Activated gamma-delta T cell treated with Interleukin-2 at 50 U/mL for 16 hours (primary cell): ENCODE measurements at regions not wholly inside any gene's neighbourhood (a gene's known extent, or its start where the extent isn't known, plus 50 kb on each side); places are given as distances from the start of the nearest gene placed in this dataset.

Source experiments
- DNase-seq: peaks from one replicate; pipeline ENCODE4 v3.0.0-alpha.2; 2020

DNA sequence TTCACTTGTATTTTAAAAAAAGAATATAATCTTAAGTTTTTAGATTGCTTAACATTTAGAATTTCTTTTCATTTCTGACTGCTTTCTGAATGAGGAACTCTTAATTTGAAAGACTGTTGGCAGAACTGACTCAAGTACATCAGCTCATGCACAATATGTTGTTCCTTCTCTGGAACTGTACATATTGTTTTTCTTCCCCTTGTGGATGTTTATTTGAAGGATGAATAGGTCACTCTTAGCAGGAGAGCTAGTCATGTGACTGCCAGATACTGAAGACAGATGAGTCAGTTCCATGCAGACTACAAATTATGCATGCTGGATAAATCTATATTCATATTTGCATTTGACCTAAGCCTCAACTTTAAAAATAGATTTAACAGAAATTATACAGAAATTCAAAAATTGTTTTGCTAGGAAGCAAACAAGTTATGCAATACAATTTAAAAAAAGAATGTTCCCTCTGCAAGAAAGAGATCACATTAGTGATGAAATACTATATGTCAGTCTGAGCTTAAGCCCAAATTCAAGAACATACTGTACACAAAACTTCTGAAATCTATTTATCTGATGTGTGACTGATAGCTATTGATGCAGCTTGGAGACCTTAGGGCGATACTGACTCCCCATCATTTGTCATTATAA is 1274.9 kb upstream of the GJE1 start:
- no peak for DNase-seq

GRCh38 chr6:140855520-140855919 is 1277.2 kb upstream of the GJE1 start:
- DNase-seq = no peak

GRCh38 chr6:140854318-140854717 is 1278.4 kb upstream of the GJE1 start:
- DNase-seq = no peak

- no peak for DNase-seq
Measured at GRCh38 chr6:140850438-140850837, 1282.3 kb upstream of the GJE1 start.

DNA sequence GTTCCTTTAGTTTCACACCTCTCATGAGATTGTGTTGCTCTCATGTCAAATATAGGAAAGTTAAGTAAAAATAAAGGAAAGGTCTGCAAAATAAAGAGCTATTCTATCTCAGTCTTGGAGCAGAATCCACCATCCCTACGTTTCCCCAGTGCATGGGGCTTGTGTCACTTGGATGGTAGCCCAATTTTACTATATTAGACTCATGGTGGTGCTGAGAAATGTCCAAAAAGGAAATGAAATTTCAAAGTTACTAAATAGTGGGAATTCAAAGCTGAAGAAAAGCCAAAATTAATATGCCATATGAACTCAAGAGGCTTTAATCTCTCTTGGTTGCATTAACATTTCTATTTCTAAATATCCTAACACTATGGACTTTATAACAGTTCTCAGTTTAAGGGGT is 1283.3 kb upstream of the GJE1 start:
- no peak for DNase-seq

DNA sequence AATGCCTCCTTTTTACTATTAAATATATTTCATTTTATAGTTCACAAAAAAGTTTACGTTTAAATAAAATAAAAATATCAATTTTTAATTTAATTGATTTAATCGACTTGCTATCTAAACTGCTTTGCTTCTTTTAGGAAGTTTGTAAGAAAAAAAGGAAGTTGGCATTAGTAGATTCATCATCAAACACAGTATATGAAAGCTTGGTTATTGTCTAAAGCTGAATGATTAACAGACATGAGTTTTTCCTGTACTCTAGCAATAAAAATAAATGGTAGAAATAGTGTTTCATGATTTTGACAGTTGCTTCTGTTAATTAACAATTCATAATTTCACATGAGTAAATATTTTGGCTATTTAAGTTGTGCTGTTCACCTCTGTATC is 1285.5 kb upstream of the GJE1 start:
- no peak for DNase-seq

- no peak for DNase-seq
Measured at GRCh38 chr6:140846503-140847261, 1286.0 kb upstream of the GJE1 start.

DNA sequence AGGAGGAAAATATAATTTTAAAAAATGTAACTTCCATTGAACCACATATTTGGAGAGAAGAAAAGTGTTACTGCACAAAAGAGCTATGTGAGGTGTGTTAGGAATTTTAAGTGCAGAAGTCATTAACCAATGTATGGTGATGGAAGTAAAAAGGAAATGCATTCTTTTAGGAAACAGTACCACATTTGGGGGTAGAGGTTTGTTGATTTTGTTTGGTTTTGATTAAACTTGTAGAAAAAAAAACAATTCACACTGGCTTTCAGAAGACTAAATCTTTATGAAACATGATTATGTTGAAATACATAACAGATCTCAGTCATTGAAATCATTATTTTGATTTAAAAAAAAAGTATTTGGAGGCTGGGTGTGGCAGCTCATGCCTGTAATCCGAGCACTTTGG is 1287.0 kb upstream of the GJE1 start:
- no peak for DNase-seq

DNA sequence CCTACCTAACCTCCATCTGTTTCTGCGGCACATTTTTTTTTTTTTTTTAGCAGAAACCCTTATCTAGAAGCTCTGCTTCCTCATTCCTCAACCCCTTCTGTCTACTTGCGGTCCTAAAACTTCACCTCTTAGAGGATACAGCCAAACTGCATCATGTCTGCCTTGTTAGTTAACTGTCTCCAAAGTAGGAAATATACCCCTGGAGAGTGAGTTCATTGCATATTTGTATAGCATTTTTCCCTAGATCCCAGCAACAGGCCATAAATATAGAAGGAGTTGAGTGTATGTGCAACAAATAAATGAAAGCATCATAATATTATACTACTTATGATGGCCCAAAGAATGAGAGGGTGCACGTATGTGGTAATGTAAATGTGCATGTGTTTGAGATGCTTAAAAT is 1288.6 kb upstream of the GJE1 start:
- no peak for DNase-seq

- no peak for DNase-seq
Measured at GRCh38 chr6:140833408-140833807, 1299.3 kb upstream of the GJE1 start.

DNA sequence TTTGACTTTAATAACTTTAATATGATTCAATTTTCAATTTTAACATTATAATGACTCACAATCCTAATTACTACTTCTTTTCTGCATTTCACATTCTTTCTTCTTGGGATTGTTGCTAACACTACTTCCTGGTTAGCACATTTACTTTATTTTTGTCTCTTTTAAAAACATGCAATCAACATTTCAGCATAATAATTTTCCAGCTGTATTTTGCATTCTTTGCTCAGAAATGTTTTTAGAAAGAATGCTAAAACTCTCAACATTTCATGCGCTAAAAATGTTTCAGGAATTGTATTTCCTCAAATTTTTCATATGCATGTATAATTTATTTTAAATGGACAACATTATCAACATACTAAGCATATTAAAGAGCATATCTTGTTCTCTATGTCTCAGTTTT is 1302.1 kb upstream of the GJE1 start:
- DNase-seq = no peak

DNA sequence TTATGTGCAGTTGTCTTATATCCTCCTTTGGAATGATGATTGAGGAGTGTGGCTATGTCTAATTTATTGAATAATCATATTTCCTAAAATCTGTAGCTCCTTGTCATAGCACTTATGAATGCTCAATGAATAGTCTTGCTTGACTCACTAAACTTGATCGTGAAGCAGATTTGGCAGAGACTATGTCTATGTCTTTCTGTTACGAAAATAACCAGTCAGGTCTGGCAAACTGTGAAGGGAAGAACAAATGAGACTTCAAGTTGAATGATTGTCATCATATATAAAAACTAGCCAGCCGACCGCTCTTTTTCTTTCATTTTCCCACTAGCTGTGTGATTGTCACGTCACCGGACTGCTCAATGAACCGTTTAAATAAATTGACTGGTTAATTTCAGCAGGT is 1303.9 kb upstream of the GJE1 start:
- no peak for DNase-seq

DNA sequence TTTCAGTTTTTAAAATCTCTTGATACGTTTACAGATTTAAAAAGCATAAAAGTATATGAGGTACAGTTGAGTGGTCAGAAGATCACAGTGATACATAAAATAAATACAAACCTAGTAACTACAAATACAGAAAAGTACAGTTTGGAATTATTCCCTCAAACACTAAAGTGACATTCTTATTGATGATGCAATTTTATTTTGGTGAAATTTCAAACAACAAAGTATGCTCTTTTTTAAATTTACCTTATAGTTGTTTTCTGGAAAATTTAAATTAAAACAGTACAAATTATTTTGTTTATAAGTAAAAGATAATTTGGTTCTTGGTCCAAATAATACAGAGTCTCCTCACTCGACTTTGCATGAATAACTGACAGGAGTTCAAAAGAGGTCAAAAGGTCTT is 1305.1 kb upstream of the GJE1 start:
- no peak for DNase-seq

GRCh38 chr6:140825731-140826130 is 1307.0 kb upstream of the GJE1 start:
- DNase-seq = no peak

GRCh38 chr6:140824595-140824994 is 1308.1 kb upstream of the GJE1 start:
- no peak for DNase-seq

DNA sequence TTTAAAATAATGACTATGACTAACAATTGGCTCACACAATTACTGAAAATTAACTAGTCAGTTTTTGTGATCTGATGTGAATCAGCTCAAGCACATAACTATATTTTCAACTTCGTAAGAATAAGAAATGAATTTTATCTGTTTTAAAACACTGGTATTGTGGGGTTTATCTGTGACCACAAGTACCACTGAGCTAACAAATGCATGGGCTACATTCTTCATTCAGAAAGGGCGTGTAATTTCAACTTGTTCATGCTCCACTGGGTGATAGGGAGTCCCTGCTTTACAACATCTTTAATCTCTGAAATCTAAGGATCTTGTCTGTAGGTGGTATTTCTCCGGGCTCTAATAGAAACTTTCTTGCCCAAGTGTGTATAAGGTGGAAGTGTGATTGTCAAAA is 1311.5 kb upstream of the GJE1 start:
- DNase-seq = no peak

GRCh38 chr6:140817176-140817575 is 1315.5 kb upstream of the GJE1 start:
- no peak for DNase-seq

DNA sequence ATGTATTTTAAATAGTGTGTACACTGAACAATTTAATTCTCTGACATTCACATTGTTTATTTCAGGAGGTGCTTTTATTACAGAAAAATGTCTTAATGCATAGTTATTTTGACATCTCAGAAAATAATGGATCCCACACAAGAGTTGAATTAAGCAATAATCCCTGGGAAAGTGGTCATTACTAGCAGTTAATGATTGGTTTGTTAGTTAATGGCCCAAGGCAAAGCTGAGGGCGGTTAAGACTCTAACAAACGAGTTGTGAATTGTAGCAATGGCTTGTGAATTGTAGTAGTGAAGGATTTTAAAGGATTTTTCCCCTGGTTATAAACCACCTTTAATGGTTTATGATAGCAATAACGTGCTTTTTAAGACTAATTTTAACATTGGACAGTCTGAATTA is 1316.0 kb upstream of the GJE1 start:
- DNase-seq = no peak

- DNase-seq = no peak
Measured at GRCh38 chr6:140812636-140813035, 1320.1 kb upstream of the GJE1 start.

DNA sequence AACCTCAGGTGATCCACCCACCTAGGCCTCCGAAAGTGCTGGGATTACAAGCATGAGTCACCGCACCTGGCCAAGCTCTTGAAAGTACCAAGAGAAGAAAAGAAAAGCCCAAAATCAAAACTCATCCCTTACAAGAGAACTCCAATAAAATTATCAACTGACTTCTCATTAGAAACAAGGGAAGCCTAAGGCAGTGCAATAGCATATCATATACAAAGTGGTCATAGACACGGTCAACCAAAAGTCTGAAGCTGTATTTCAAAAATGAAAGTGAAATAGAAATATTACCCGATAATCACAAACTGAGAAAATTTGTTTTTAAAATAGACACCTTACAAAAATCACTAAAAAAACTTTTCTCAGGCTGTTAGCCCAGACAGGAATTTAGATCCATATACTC is 1321.1 kb upstream of the GJE1 start:
- no peak for DNase-seq

- DNase-seq = no peak
Measured at GRCh38 chr6:140809694-140810101, 1323.0 kb upstream of the GJE1 start.

DNA sequence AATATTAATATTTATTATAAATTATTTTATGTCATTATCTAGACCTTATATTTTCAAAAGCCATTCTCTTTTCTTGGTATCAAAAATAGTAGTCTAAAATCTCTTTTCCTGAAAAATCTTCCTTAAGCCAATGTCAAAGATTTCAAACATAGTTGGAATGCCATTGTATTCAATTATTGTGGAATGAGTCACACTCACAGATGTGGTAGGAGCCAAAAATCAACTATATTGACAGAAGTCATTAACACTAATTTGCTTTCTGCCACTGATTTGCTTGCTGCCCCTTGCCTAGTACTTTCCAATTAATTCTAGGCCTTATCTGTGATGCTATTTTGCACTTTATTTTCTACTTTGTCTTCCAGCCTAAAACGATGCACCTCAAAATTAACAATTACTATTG is 1326.3 kb upstream of the GJE1 start:
- DNase-seq = no peak

DNA sequence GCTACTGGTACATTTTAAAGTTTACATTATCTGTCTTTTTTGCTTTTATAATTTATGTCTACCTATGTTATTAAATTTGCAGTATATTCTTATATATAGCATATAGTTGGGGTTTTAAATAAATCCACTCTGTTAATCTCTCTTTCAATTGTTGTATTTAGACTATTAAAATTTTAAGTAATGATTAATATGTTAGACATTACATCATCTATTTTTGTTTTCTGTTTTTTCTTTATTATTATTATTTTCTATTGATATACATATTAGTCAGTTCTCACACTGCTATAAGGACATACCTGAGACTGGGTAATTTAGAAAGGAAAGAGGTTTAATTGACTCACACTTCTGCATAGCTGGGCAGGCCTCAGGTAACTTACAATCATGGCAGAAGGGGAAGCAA is 1338.2 kb upstream of the GJE1 start:
- no peak for DNase-seq

DNA sequence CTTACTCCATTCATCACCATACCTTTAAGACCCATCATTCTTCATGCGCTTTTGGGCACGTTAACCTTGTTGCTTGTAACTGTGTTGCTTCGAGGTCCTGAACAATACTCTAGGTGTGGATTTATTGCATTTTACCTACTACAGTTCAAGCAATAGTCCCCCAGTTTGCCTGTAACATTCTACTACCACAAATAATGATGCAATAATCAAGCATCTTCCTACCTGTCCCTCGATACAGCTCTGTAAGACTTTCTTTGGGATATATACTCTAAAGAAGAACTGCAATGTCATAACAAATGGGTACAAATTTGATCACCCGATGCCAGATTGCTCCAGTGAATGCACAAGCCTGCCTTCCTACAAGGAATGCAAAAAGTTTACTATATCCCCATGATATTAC is 1342.6 kb upstream of the GJE1 start:
- no peak for DNase-seq

- DNase-seq = no peak
Measured at GRCh38 chr6:140789466-140789865, 1343.3 kb upstream of the GJE1 start.
